HG03196 (cell line): ENCODE measurements at regions not wholly inside any gene's neighbourhood (a gene's known extent, or its start where the extent isn't known, plus 50 kb on each side); places are given as distances from the start of the nearest gene placed in this dataset.
"Not testable (repeated sequence)": the region's sequence is repeated elsewhere in the genome, so short reads cannot be mapped to it uniquely, and the experiment has no call there.

Experiments used
- ATAC-seq: cut with Tn5 transposase; IDR thresholded peaks from one replicate; pipeline ENCODE4 v1.9.1; 2021; ENCODE audit not compliant: unreplicated experiment

- ATAC-seq: no peak
These were observed 185.2 kb downstream of the UACA start for GRCh38 chr15:70578196-70578595.

DNA sequence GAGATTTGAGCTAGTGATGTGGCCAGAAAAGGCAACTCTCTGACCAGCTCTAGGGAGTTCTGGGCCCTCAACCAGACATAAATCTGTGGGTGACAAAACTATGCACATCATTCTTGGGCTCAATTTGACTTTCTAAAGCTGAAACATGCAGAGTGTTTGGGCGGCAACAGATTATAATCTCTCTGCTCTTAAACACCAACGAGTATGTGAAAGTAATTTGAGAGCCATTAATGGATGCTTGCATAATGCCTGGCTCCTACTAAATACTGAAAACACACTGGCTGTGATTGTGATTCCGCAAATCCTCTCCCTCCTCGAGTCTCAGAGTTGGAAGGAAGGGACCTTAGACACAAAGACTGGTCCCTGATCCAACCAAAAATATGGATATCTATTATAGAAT is 186.7 kb downstream of the UACA start:
- ATAC-seq: no peak

DNA sequence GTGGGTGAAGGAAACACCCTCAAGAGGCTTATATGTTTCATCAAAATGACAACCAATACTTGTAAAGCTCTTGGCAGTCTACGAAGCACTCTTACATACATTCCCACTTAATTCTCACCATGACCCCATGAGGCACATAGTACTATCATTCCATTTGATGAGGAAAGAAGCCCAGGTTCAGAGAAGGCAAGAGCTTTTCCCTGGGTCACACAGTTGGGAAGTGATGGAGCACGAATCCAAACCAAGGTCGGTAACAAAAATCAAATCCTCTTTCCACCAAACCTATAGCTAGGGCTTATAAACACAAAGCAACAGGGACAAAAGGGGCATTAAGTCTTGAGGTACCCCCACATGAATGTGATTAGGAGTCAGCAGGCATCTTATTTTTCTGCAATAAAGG is 187.1 kb downstream of the UACA start:
- ATAC-seq: no peak

GRCh38 chr15:70575231-70576226 is 187.8 kb downstream of the UACA start:
- ATAC-seq: no peak

- ATAC-seq: not testable (repeated sequence)
These were observed 189.0 kb downstream of the UACA start for GRCh38 chr15:70574325-70574724.

- no peak for ATAC-seq
These were observed 190.1 kb downstream of the UACA start for GRCh38 chr15:70573121-70573850.

DNA sequence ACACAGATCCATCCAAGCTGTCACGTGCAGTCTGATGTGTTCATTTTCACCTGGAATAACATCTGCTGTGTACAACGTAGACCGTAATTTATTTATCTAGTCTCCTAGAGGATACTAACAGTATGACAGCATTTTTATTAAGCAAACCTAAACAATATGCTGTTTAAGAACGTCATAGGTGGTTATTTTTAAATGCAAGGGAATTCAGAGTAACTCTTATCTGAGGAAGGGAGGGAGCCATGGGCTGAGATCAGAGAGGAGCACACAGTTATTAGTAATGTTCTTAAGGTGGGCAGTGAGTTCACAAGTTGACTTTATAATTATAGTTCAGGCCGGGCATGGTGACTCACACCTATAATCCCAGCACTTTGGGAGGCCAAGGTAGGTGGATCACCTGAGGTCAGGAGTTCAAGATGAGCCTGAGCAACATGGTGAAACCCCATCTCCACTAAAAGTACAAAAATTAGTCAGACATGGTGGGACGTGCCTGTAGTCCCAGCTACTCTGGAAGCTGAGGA is 193.6 kb downstream of the UACA start:
- no peak for ATAC-seq

DNA sequence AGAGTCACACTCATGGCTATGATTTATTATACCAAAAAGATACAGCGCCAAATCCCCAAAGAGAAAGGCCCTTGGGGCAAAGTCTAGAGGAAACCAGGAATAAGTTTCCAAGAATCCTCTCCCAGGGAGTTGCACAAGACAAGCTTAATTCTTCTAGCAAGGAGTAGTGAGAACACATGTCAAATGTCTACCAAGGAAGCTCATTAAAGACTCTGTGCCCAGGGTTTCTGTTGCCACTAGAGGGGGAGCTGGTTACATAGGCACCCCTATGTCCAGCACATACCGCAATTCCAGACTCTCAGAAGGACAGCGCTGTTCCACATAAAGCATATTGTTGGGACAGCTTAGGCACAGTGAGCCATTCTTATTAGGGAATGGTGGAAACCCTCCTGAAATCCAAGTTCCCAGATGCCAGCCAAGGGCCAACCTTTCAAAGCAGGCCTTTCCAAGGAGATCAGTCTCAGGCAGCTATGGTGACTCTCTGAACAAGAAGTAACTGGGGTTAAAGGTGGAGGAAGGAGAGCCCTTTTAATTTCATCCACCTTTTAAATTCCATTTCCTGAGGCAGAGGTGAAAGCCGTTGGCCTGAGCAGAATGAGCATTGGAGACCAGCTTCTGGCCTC is 194.2 kb downstream of the UACA start:
- ATAC-seq: no peak

DNA sequence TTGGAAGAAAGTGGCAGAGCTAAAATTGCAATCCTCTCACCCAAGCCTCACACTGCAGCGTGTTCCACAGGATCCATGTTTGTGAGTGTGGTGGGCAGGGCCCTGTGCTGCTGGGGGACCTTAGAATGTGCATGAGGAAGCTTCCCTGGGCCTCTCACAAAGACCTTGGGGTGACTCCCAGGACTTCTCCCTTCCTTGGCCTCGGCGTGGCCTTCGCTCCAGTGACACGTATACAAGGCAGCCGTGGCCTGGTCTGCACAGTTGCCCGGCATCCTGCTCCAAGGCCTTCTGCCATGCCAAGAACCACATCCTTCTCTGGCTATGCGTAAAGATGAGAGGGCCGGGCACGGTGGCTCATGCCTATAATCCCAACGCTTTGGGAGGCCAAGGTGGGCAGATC is 196.4 kb downstream of the UACA start:
- no peak for ATAC-seq

DNA sequence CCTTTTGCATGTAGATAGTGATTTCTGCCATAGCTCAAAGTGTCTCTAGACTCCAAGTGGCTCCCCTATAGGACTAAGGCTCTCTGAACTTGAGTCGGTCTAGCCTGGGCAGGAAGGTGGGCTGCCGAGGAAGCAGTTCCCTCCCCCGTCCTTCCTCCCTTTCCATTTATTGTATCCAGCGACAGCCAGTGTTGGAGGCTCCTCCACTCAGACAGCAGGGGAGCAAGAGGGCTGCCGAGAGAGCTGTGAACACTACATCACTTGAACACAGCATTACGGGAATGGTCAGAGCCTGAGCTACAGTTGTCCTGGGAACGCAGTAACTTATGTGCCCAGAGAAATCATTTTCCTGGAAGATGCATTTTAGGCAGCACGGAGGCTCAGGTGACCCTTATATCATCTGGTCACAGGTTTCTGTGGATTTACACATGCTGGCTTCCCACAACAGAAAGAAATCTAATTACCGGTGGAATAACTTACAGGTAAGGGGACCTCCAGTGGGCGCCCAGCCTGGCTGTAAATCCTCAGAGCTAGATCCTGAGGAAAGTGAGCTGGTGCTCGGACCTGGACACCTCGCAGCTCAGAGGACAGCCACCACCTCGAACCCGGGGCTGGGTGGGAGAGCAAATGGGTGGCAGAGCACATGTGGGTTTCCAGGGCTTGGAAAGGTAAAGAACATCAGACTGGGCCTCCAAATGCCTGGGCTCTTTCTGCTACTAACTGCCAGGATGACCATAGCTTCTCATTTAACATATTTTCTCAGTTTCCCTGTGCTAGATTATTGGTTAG is 197.1 kb downstream of the UACA start:
- ATAC-seq: no peak

- ATAC-seq: no peak
These were observed 199.7 kb downstream of the UACA start for GRCh38 chr15:70563561-70564095.

DNA sequence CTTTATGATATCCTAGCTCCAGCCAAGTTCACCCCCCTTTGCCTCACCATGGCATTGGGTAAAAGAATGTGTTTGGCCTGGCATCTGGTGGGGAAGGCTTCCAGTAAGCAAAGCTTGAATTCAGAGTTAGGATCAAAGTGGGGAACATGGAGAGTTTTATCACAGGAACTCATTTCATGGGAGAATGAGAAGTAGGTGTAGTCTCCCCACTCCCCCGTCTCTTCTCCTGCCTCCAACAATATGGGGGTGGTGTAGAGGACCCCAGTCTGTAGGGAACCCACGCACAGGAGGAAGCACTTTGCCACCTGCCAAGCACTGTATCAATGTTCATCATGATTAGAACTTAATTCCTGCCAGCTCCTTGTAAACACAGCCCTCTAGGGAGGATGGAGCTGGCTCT is 200.5 kb downstream of the UACA start:
- no peak for ATAC-seq

GRCh38 chr15:70561885-70562284 is 201.5 kb downstream of the UACA start:
- no peak for ATAC-seq

DNA sequence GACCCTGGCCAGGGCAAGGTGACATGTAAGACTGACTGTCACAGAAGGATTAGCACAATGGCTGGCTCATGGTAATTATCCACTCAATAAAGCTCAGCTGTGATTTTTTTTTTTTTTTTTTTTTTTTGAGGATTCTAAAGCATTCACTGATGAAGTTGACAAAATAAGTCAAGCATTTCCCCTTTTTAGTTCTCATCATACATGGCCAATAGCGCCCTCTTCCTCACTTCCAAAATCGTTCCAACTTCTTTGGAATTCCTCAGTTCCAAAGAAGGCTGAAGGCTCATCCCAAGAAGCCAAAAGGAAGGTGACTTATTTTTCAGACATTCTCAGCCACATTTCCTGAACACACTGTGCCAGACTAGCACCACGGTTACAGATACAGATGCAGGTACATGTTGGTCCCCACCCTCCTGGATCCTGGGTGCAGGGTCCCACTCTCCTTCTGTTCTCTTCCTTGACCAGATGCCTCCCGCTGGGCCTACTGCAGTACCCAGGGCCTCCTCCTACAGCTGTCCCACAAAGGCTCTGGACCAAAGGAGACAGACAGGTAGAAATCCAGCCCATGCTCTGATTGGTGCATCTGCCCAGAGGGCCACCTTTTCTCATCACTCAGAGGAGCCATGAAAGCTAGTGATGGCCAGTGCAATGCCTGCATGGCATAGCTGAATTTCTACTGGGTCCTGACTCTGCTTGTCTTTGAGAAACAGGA is 202.6 kb downstream of the UACA start:
- ATAC-seq: no peak

- ATAC-seq: no peak
These were observed 203.8 kb downstream of the UACA start for GRCh38 chr15:70559265-70560239.

- ATAC-seq: no peak
These were observed 204.7 kb downstream of the UACA start for GRCh38 chr15:70558406-70559264.

DNA sequence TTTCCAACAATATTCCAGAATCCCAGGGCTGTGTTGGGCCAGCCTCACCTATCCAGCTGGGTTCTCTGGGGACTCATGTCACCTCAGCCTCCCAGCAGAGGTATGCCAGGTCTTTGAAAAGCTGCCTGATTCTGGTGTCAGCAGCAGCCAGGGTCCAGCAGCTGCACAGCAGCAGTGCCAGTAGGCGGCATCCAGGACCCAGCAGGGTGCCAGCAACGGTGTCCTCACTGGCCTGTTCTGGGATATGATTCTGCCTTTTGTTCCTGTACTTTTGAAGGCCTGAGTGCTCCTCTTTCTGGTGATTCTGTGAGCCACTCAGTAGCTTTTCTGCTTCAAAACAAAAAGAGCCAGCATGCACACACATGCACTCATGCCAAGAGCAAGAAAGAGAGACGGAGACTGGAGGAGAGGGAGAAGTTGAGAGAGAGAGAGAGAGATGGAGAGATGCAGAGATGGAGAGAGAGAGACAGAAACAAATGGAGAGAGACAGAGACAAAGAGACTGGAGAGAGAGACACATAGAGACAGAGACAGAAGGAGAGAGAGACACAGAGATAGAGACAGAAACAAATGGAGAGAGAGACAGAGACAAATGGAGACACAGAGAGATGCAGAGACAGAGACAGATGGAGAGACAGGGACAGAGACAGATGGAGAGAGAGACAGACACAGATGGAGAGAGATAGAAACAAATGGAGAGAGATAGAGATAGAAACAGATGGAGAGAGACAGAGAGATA is 205.7 kb downstream of the UACA start:
- no peak for ATAC-seq
